ENCODE measurements at regions not wholly inside any gene's neighbourhood (a gene's known extent, or its start where the extent isn't known, plus 50 kb on each side); places are given as distances from the start of the nearest gene placed in this dataset.

GRCh38 chr13:103174966-103175365 is 108.7 kb upstream of the SLC10A2 start:
- ATAC-seq: no peak
- Mint-ChIP-seq H3K4me3 (no peak overlapping the region), H3K27me3 (no peaks in the 10 kb centered on the region), H3K27ac (no peak overlapping the region), H3K36me3 (ENCODE audit: low read depth) (no peaks in the 10 kb centered on the region), H3K4me1 (ENCODE audit: low read depth) (no peaks in the 10 kb centered on the region), H3K9me3 (no peaks in the 10 kb centered on the region)
- POLR2A ChIA-PET: no interaction called here
- CTCF ChIA-PET: no interaction called here
- no peak for DNase-seq
- no peak for TF ChIP-seq CTCF (IDR thresholded peaks at IDR 0.05)
- intact Hi-C loops (cut with micrococcal nuclease): no loop called here

- no peak for TF ChIP-seq CTCF (IDR thresholded peaks at IDR 0.05)
- H3K27ac Mint-ChIP-seq: no peak overlapping the region
- intact Hi-C loops (cut with micrococcal nuclease): no loop called here
- CTCF ChIA-PET: no interaction called here
- H3K4me3 Mint-ChIP-seq: no peak overlapping the region
- no peaks in the 10 kb centered on the region for H3K9me3 Mint-ChIP-seq
- H3K27me3 Mint-ChIP-seq: no peaks in the 10 kb centered on the region
- H3K4me1 Mint-ChIP-seq (ENCODE audit: low read depth): no peaks in the 10 kb centered on the region
- no peak for DNase-seq
- ATAC-seq: no peak
- H3K36me3 Mint-ChIP-seq (ENCODE audit: low read depth): no peaks in the 10 kb centered on the region
- POLR2A ChIA-PET: no interaction called here
These were observed 102.8 kb upstream of the SLC10A2 start for GRCh38 chr13:103168901-103169508.

GRCh38 chr13:103164251-103164650 is 98.0 kb upstream of the SLC10A2 start:
- ATAC-seq (no peak), DNase-seq (no peak)
- Mint-ChIP-seq H3K27ac (no peak overlapping the region), H3K9me3 (no peaks in the 10 kb centered on the region), H3K27me3 (no peaks in the 10 kb centered on the region), H3K36me3 (ENCODE audit: low read depth) (no peaks in the 10 kb centered on the region), H3K4me3 (no peak overlapping the region), H3K4me1 (ENCODE audit: low read depth) (no peaks in the 10 kb centered on the region)
- POLR2A ChIA-PET: no interaction called here
- CTCF ChIA-PET: no interaction called here
- intact Hi-C loops (cut with micrococcal nuclease): no loop called here
- TF ChIP-seq CTCF (IDR thresholded peaks at IDR 0.05): no peak

GRCh38 chr13:103161476-103161875 is 95.3 kb upstream of the SLC10A2 start:
- POLR2A ChIA-PET: no interaction called here
- no peak overlapping the region for H3K4me3 Mint-ChIP-seq
- no peaks in the 10 kb centered on the region for H3K4me1 Mint-ChIP-seq (ENCODE audit: low read depth)
- CTCF ChIA-PET: no interaction called here
- no peaks in the 10 kb centered on the region for H3K36me3 Mint-ChIP-seq (ENCODE audit: low read depth)
- no peak overlapping the region for H3K27ac Mint-ChIP-seq
- H3K9me3 Mint-ChIP-seq: no peaks in the 10 kb centered on the region
- no peak for TF ChIP-seq CTCF (IDR thresholded peaks at IDR 0.05)
- intact Hi-C loops (cut with micrococcal nuclease): no loop called here
- no peaks in the 10 kb centered on the region for H3K27me3 Mint-ChIP-seq
- DNase-seq (no peak), ATAC-seq (no peak)

- ATAC-seq (no peak), DNase-seq (no peak)
- no peak overlapping the region for H3K27ac Mint-ChIP-seq
- POLR2A ChIA-PET: no interaction called here
- H3K9me3 Mint-ChIP-seq: no peaks in the 10 kb centered on the region
- intact Hi-C loops (cut with micrococcal nuclease): no loop called here
- H3K36me3 Mint-ChIP-seq (ENCODE audit: low read depth): no peaks in the 10 kb centered on the region
- no peak for TF ChIP-seq CTCF (IDR thresholded peaks at IDR 0.05)
- H3K27me3 Mint-ChIP-seq: no peaks in the 10 kb centered on the region
- no peaks in the 10 kb centered on the region for H3K4me1 Mint-ChIP-seq (ENCODE audit: low read depth)
- CTCF ChIA-PET: interaction anchor here (1.0 kb wide), 1 partner anchor 11 kb away, joined by 3 read pairs; no protein-coding TSS in a partner anchor
- no peak overlapping the region for H3K4me3 Mint-ChIP-seq
These were observed 91.4 kb upstream of the SLC10A2 start for GRCh38 chr13:103157434-103158145.

All from activated CD8-positive, alpha-beta T cell treated with anti-CD3 and anti-CD28 coated beads for 36 hours (primary cell).